ENCODE measurements at regions not wholly inside any gene's neighbourhood (a gene's known extent, or its start where the extent isn't known, plus 50 kb on each side); places are given as distances from the start of the nearest gene placed in this dataset.

GRCh38 chr7:121643320-121643719, 229.6 kb upstream of the PTPRZ1 start:
- Histone ChIP-seq H3K27me3 (ENCODE audit: control insufficient read depth, insufficient read depth, low read length) (no peaks in the 10 kb centered on the region), H3K9ac (ENCODE audit: low read length) (no peak overlapping the region), H3K4me3 (ENCODE audit: low read length) (no peak overlapping the region), H3K9me3 (ENCODE audit: control insufficient read depth, low read length) (no peaks in the 10 kb centered on the region), H3K4me1 (ENCODE audit: control insufficient read depth, insufficient read depth, low read length) (no peaks in the 10 kb centered on the region), H3K36me3 (ENCODE audit: control insufficient read depth, insufficient read depth, low read length) (no peaks in the 10 kb centered on the region)

GRCh38 chr7:121639705-121640104, 233.3 kb upstream of the PTPRZ1 start:
- Histone ChIP-seq H3K9me3 (ENCODE audit: control insufficient read depth, low read length) (no peaks in the 10 kb centered on the region), H3K4me1 (ENCODE audit: control insufficient read depth, insufficient read depth, low read length) (no peaks in the 10 kb centered on the region), H3K9ac (ENCODE audit: low read length) (no peak overlapping the region), H3K36me3 (ENCODE audit: control insufficient read depth, insufficient read depth, low read length) (no peaks in the 10 kb centered on the region), H3K27me3 (ENCODE audit: control insufficient read depth, insufficient read depth, low read length) (no peaks in the 10 kb centered on the region), H3K4me3 (ENCODE audit: low read length) (no peak overlapping the region)

GRCh38 chr7:121638286-121638685, 234.7 kb upstream of the PTPRZ1 start:
- Histone ChIP-seq H3K4me3 (ENCODE audit: low read length) (no peak overlapping the region), H3K4me1 (ENCODE audit: control insufficient read depth, insufficient read depth, low read length) (no peaks in the 10 kb centered on the region), H3K36me3 (ENCODE audit: control insufficient read depth, insufficient read depth, low read length) (no peaks in the 10 kb centered on the region), H3K9ac (ENCODE audit: low read length) (no peak overlapping the region), H3K27me3 (ENCODE audit: control insufficient read depth, insufficient read depth, low read length) (no peaks in the 10 kb centered on the region), H3K9me3 (ENCODE audit: control insufficient read depth, low read length) (no peaks in the 10 kb centered on the region)

GRCh38 chr7:121634356-121634755, 238.2 kb upstream of the FAM3C start:
- Histone ChIP-seq H3K27me3 (ENCODE audit: control insufficient read depth, insufficient read depth, low read length) (no peaks in the 10 kb centered on the region), H3K36me3 (ENCODE audit: control insufficient read depth, insufficient read depth, low read length) (no peaks in the 10 kb centered on the region), H3K9me3 (ENCODE audit: control insufficient read depth, low read length) (no peaks in the 10 kb centered on the region), H3K4me1 (ENCODE audit: control insufficient read depth, insufficient read depth, low read length) (no peaks in the 10 kb centered on the region), H3K9ac (ENCODE audit: low read length) (no peak overlapping the region), H3K4me3 (ENCODE audit: low read length) (no peak overlapping the region)

- Histone ChIP-seq H3K9ac (ENCODE audit: low read length) (no peak overlapping the region), H3K4me3 (ENCODE audit: low read length) (no peak overlapping the region), H3K27me3 (ENCODE audit: control insufficient read depth, insufficient read depth, low read length) (no peaks in the 10 kb centered on the region), H3K4me1 (ENCODE audit: control insufficient read depth, insufficient read depth, low read length) (no peaks in the 10 kb centered on the region), H3K36me3 (ENCODE audit: control insufficient read depth, insufficient read depth, low read length) (no peaks in the 10 kb centered on the region), H3K9me3 (ENCODE audit: control insufficient read depth, low read length) (no peaks in the 10 kb centered on the region)
These were observed 237.1 kb upstream of the FAM3C start for GRCh38 chr7:121633186-121633585.

DNA sequence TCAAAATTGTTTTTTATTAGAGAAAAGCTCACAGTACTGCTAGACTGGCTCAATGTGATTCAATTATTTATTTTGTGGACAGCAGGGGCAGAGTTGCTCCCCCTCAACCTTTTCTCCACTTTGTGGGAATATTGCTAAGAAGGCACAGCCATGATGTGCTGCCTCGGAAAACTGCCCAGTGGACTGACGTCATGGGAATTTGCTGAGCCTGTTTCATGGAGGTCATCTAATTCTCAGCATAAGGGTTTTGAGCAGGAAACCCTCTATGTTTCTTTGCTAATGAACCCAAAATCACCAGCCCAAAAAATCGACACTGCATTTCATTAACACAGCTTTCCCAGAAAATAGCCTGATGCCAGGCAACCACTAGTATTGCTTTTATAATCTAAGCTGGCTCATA, 228.8 kb upstream of the FAM3C start:
- Histone ChIP-seq H3K36me3 (ENCODE audit: control insufficient read depth, insufficient read depth, low read length) (no peaks in the 10 kb centered on the region), H3K4me3 (ENCODE audit: low read length) (no peak overlapping the region), H3K9ac (ENCODE audit: low read length) (no peak overlapping the region), H3K9me3 (ENCODE audit: control insufficient read depth, low read length) (no peaks in the 10 kb centered on the region), H3K27me3 (ENCODE audit: control insufficient read depth, insufficient read depth, low read length) (no peaks in the 10 kb centered on the region), H3K4me1 (ENCODE audit: control insufficient read depth, insufficient read depth, low read length) (no peaks in the 10 kb centered on the region)

DNA sequence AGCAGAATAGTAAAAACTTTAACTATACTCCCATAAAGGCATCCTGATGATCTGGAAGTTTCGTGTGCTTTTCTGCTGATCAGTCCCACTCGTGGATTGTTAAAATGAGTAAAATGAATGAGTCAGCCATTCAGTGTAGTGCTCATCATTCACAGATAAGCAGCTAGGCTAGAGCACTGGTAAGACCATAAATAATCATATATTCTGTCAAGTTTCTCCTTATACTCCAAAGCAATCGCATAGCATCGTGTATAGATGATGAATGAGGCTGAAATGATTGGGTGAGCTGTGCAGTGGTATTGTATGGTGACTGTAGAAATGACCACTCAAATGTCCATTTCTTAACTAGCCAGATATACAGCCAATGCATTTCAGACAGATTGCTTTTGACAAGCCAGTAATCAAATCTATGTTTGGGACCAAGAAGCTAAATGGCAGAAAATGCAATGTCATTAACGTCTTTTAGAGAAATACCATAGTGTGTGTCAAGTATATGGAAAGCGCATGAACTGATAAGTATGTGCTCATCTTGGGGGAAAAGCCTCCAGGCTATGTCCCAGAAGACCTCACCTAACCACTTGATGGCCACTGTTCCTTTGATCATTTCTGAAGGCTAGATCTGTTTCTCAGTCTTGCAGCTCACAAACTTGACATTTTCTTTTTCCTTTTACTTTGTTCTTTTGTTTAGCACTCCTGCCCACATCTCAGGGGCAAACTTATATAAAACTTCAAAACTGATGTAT, 227.2 kb upstream of the FAM3C start:
- H3K27me3 ChIP-seq (ENCODE audit: control insufficient read depth, insufficient read depth, low read length), result no peaks in the 10 kb centered on the region
- H3K4me1 ChIP-seq (ENCODE audit: control insufficient read depth, insufficient read depth, low read length), result no peaks in the 10 kb centered on the region
- no peak overlapping the region for H3K9ac ChIP-seq (ENCODE audit: low read length)

GRCh38 chr7:121621937-121622336, 225.8 kb upstream of the FAM3C start:
- Histone ChIP-seq H3K4me1 (ENCODE audit: control insufficient read depth, insufficient read depth, low read length) (no peaks in the 10 kb centered on the region), H3K36me3 (ENCODE audit: control insufficient read depth, insufficient read depth, low read length) (no peaks in the 10 kb centered on the region), H3K9ac (ENCODE audit: low read length) (no peak overlapping the region), H3K27me3 (ENCODE audit: control insufficient read depth, insufficient read depth, low read length) (no peaks in the 10 kb centered on the region), H3K4me3 (ENCODE audit: low read length) (no peak overlapping the region), H3K9me3 (ENCODE audit: control insufficient read depth, low read length) (no peaks in the 10 kb centered on the region)

More for the DNA sequence above, 227.2 kb upstream of the FAM3C start:
- Histone ChIP-seq H3K36me3 (ENCODE audit: control insufficient read depth, insufficient read depth, low read length) (no peaks in the 10 kb centered on the region), H3K9me3 (ENCODE audit: control insufficient read depth, low read length) (no peaks in the 10 kb centered on the region), H3K4me3 (ENCODE audit: low read length) (no peak overlapping the region)

- no peaks in the 10 kb centered on the region for H3K9me3 ChIP-seq (ENCODE audit: control insufficient read depth, low read length)
- H3K4me1 ChIP-seq (ENCODE audit: control insufficient read depth, insufficient read depth, low read length), result no peaks in the 10 kb centered on the region
- H3K9ac ChIP-seq (ENCODE audit: low read length), result no peak overlapping the region
- no peaks in the 10 kb centered on the region for H3K36me3 ChIP-seq (ENCODE audit: control insufficient read depth, insufficient read depth, low read length)
- no peaks in the 10 kb centered on the region for H3K27me3 ChIP-seq (ENCODE audit: control insufficient read depth, insufficient read depth, low read length)
- H3K4me3 ChIP-seq (ENCODE audit: low read length), result no peak overlapping the region
These were observed 225.0 kb upstream of the FAM3C start for GRCh38 chr7:121620953-121621606.

GRCh38 chr7:121620206-121620605, 224.1 kb upstream of the FAM3C start:
- Histone ChIP-seq H3K9ac (ENCODE audit: low read length) (no peak overlapping the region), H3K4me1 (ENCODE audit: control insufficient read depth, insufficient read depth, low read length) (no peaks in the 10 kb centered on the region), H3K9me3 (ENCODE audit: control insufficient read depth, low read length) (no peaks in the 10 kb centered on the region), H3K27me3 (ENCODE audit: control insufficient read depth, insufficient read depth, low read length) (no peaks in the 10 kb centered on the region), H3K4me3 (ENCODE audit: low read length) (no peak overlapping the region), H3K36me3 (ENCODE audit: control insufficient read depth, insufficient read depth, low read length) (no peaks in the 10 kb centered on the region)

- Histone ChIP-seq H3K36me3 (ENCODE audit: control insufficient read depth, insufficient read depth, low read length) (no peaks in the 10 kb centered on the region), H3K27me3 (ENCODE audit: control insufficient read depth, insufficient read depth, low read length) (no peaks in the 10 kb centered on the region), H3K4me1 (ENCODE audit: control insufficient read depth, insufficient read depth, low read length) (no peaks in the 10 kb centered on the region), H3K9me3 (ENCODE audit: control insufficient read depth, low read length) (no peaks in the 10 kb centered on the region), H3K4me3 (ENCODE audit: low read length) (no peak overlapping the region), H3K9ac (ENCODE audit: low read length) (no peak overlapping the region)
These were observed 222.1 kb upstream of the FAM3C start for GRCh38 chr7:121618182-121618581.

DNA sequence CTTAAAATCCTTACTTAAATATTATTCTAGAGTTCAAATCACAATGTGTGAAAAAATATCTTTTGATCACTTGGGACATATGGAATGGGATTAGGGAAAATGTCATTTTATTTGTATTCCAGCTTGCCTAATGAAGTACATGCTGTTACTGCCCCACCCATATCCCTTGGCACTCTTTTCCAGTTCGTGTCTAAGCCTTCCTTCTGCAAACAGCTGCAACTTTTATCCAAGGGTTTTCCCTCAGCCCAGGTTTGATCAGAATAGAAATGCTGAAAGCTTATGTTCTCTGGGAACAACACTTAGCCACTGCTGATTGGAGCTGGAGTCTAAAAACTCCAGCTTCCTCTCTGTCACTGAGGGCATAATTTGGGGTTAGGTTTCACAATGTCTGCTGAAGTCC, 214.1 kb upstream of the FAM3C start:
- Histone ChIP-seq H3K9ac (ENCODE audit: low read length) (no peak overlapping the region), H3K36me3 (ENCODE audit: control insufficient read depth, insufficient read depth, low read length) (no peaks in the 10 kb centered on the region), H3K4me1 (ENCODE audit: control insufficient read depth, insufficient read depth, low read length) (peaks cover 7% of the 10 kb centered on the region), H3K27me3 (ENCODE audit: control insufficient read depth, insufficient read depth, low read length) (no peaks in the 10 kb centered on the region), H3K9me3 (ENCODE audit: control insufficient read depth, low read length) (no peaks in the 10 kb centered on the region), H3K4me3 (ENCODE audit: low read length) (no peak overlapping the region)
